Left lung (tissue), 4 donors: ENCODE measurements at regions not wholly inside any gene's neighbourhood (a gene's known extent, or its start where the extent isn't known, plus 50 kb on each side); places are given as distances from the start of the nearest gene placed in this dataset.
"Not testable (repeated sequence)": the region's sequence is repeated elsewhere in the genome, so short reads cannot be mapped to it uniquely, and the experiment has no call there.

Experiments used
- ATAC-seq: fragments of 200-7000 bp; cut with Tn5 transposase; one replicate; pipeline ENCODE4 v1.9.1; 2020; ENCODE audit warnings: moderate library complexity
- DNase-seq, 4 donors: peaks; one replicate each; pipeline ENCODE4 v3.0.0-alpha.2; 2013 to 2020
- H3K27ac ChIP-seq, 2 donors: fragments of 200-600 bp; sonication (generic) in 1 of 2; one replicate each; pipeline versions ENCODE4 v1.5.0 to v1.8.0; 2020 to 2021
- H3K27me3 ChIP-seq, 2 donors: fragments of 200-600 bp; sonication (generic) in 1 of 2; one replicate each; pipeline versions ENCODE4 v1.5.0 to v1.8.0; 2020 to 2021
- H3K36me3 ChIP-seq, 2 donors: fragments of 200-600 bp; sonication (generic) in 1 of 2; one replicate each; pipeline versions ENCODE4 v1.5.0 to v1.8.0; 2020 to 2021
- H3K4me1 ChIP-seq, 2 donors: fragments of 200-600 bp; one replicate each; pipeline ENCODE4 v1.8.0; 2021
- H3K4me3 ChIP-seq, 2 donors: fragments of 200-600 bp; sonication (generic) in 1 of 2; one replicate each; pipeline versions ENCODE4 v1.5.0 to v1.8.0; 2020 to 2021; ENCODE audit warnings: mild to moderate bottlenecking in 1 of 2
- H3K9me3 ChIP-seq, 2 donors: fragments of 200-600 bp; sonication (generic) in 1 of 2; one replicate each; pipeline versions ENCODE4 v1.5.0 to v1.8.0; 2020 to 2021
- CTCF ChIP-seq, 2 donors: fragments of 200-600 bp; sonication (generic) in 1 of 2; IDR thresholded peaks; one replicate each; pipeline versions ENCODE4 v1.5.0 to v1.8.0; 2021; ENCODE audit warnings: antibody characterized with exemption in 2 of 2
- intact Hi-C, 2 donors: fragments of 100-400 bp; cut with DNase I; formaldehyde crosslinking; loops; one replicate each; pipeline versions ENCODE4 v1.11.2 to v1.14.2; 2022
- donor health status: DM: no; HTN: yes; CAD: no.
- donor health status: DM: no; HTN: no; CAD: no.

GRCh38 chr13:76267216-76267615, 619.0 kb downstream of the KCTD12 start:
- Histone ChIP-seq H3K36me3 (no peaks in the 10 kb centered on the region), H3K9me3 (peaks cover 0 to 4% of the 10 kb centered on the region in 2 donors), H3K4me1 (no peaks in the 10 kb centered on the region), H3K27me3 (no peaks in the 10 kb centered on the region), H3K4me3 (no peak overlapping the region), H3K27ac (no peak overlapping the region)
- TF ChIP-seq CTCF (IDR thresholded peaks at IDR 0.05), result no peak
- intact Hi-C loops, result no loop called here
- ATAC-seq (no peak), DNase-seq (no peak)

GRCh38 chr13:76266561-76266960, 619.6 kb downstream of the KCTD12 start:
- Histone ChIP-seq H3K4me3 (no peak overlapping the region), H3K36me3 (no peaks in the 10 kb centered on the region), H3K27me3 (no peaks in the 10 kb centered on the region), H3K27ac (no peak overlapping the region), H3K4me1 (no peaks in the 10 kb centered on the region), H3K9me3 (peaks cover 0 to 3% of the 10 kb centered on the region in 2 donors)
- intact Hi-C loops, result no loop called here
- DNase-seq (no peak), ATAC-seq (no peak)
- no peak for TF ChIP-seq CTCF (IDR thresholded peaks at IDR 0.05)

GRCh38 chr13:76250211-76250610, 614.1 kb downstream of the LMO7 start:
- Histone ChIP-seq H3K27me3 (no peaks in the 10 kb centered on the region), H3K9me3 (no peaks in the 10 kb centered on the region), H3K4me1 (no peaks in the 10 kb centered on the region), H3K4me3 (no peak overlapping the region), H3K36me3 (no peaks in the 10 kb centered on the region), H3K27ac (no peak overlapping the region)
- ATAC-seq (no peak), DNase-seq (no peak)
- TF ChIP-seq CTCF (IDR thresholded peaks at IDR 0.05), result no peak
- intact Hi-C loops, result no loop called here

GRCh38 chr13:76245920-76246319, 609.8 kb downstream of the LMO7 start:
- intact Hi-C loops, result no loop called here
- no peak for TF ChIP-seq CTCF (IDR thresholded peaks at IDR 0.05)
- ATAC-seq (peak; percentile 81), DNase-seq (peak in 1 of 4 donors; percentile 7)
- Histone ChIP-seq H3K36me3 (no peaks in the 10 kb centered on the region), H3K27me3 (no peaks in the 10 kb centered on the region), H3K4me1 (no peaks in the 10 kb centered on the region), H3K4me3 (no peak overlapping the region), H3K27ac (no peak overlapping the region), H3K9me3 (no peaks in the 10 kb centered on the region)

GRCh38 chr13:76245211-76245610, 609.1 kb downstream of the LMO7 start:
- no peaks in the 10 kb centered on the region for H3K27me3 ChIP-seq
- no peaks in the 10 kb centered on the region for H3K9me3 ChIP-seq
- no peaks in the 10 kb centered on the region for H3K36me3 ChIP-seq
- ATAC-seq (no peak), DNase-seq (no peak)
- intact Hi-C loops, result no loop called here
- no peak overlapping the region for H3K27ac ChIP-seq
- no peak overlapping the region for H3K4me3 ChIP-seq
- no peak for TF ChIP-seq CTCF (IDR thresholded peaks at IDR 0.05)
- no peaks in the 10 kb centered on the region for H3K4me1 ChIP-seq

- H3K4me3 ChIP-seq, H3K27me3 ChIP-seq, H3K27ac ChIP-seq, H3K4me1 ChIP-seq, H3K36me3 ChIP-seq, H3K9me3 ChIP-seq, DNase-seq, intact Hi-C loops, ATAC-seq: not testable (repeated sequence)
Observed at GRCh38 chr13:76243120-76243519, 607.0 kb downstream of the LMO7 start.
